HG03280 (cell line): ENCODE measurements at regions not wholly inside any gene's neighbourhood (a gene's known extent, or its start where the extent isn't known, plus 50 kb on each side); places are given as distances from the start of the nearest gene placed in this dataset.

Source experiments
- ATAC-seq: cut with Tn5 transposase; IDR thresholded peaks from one replicate; pipeline ENCODE4 v1.9.1; 2021; ENCODE audit warnings: mild to moderate bottlenecking, moderate library complexity; ENCODE audit not compliant: unreplicated experiment

DNA sequence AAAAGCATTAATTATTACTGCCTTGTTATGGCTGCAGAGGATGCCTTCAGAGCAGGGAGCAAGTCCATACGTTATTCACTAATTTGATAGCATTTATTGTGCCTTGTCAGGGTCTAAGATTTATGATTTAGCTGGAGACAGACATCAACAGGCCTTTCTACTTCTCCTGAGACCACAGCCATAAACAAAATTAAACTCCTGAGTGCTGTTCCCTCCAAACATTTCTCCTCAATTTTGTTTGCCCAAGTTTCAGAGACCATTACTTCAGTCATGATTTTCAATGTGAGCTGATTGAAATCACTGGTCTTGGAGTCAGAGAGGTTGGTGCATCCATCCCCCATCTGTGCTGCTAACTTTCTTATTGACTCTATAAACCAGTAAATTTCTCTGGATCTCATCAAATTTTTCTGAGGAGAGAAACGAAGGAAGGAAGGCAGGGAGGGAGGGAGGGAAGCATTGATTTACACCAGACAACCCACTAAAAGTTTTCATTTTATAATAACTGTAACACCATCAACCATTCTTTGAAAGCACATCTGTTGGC, 423.6 kb upstream of the CDH11 start:
- ATAC-seq: no peak

DNA sequence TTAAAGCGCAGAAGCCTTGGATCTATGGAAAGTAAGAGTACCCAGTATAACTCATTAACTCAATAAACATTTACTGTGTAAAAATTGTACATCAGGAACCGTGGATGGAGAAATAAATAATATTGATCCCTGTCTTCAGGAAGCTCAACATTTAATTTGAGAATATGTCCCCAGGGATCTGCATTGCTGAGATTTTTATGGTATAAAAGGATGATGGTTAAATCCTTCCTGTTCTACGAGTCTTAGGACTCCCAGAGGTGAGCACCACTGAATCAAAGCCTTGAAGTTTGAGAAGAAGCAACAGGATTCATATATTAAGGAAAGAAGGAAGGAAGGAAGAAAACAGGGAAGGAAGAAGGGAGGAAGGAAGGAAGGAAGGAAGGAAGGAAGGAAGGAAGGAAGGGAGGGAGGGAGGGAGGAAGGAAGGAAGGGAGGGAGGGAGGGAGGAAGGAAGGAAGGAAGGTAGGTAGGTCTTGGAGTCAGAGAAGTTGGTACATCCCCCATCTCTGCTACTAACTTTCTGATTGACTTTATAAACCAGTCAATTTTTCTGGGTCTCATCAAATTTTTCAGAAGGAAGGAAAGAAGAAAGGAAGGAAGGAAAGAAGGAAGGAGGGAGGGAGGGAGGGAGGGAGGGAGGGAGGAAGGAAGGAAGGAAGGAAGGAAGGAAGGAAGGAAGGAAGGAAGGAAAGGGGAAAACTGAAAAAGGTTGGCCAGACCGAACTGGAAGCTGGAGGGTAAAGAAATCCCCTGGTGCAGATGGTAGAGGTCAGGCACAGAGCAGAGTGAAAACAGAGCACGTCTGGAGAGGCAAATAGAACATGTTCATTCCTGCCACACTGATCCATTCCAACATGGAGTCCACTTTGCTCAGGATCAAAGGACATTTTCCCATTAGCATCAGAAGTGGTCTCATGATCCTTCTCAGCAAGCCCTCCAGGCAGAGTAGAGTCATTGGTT, 422.2 kb upstream of the CDH11 start:
- no peak for ATAC-seq

DNA sequence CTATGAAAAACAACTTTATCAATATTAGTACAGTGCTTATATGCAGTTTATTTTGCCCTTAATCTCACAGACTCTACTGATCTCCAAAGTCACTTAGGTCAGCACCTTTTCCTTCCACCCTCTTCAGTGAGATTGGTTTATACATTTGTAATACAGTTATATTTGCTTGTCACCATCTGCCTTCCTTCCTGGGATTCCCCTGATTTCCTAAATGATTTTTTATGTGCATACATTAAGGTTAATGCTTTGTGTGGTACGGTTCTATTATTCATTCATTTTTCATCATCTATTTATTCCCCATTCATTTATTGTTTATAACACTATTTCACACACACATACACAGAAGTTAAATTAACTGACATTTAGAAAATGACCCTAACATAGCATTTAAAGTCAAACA, 419.8 kb upstream of the CDH11 start:
- no peak for ATAC-seq

DNA sequence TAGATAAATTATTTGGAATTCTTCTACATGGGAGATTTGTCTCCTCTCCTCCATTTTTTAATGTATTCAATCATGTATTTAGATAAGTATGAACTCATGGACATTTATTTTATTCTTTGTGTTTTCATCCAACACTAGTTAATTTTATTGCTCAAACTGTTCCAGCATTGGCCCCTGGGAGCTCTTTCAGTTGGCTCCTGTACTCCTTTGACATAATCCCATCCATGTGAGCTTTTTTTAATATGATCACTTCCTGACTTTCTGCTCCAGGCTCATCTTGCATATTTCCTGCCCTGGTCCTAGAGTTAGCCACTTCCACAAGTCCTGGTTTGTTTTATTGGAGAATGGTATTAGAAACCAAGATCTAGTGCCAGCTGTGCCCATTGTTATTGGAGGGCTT, 419.0 kb upstream of the CDH11 start:
- no peak for ATAC-seq

DNA sequence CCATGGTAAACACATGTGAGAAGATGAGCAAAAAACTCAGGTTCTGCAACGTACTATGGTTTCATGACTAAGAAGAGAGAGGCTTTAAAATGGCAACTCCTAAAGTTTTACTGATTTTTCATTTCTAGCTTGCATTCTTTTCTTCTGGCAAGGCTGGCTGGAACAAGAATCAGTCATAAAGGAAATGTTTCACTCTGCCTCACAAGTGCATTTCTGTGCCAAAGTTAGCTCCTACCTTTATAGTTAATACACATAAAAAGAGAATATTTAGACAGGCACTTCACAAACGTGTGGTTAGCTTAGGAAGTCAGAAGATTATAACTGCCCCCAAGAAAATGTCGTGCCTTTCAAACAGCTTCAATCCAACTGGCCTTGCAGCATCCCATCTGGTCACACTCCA, 417.1 kb upstream of the CDH11 start:
- no peak for ATAC-seq

DNA sequence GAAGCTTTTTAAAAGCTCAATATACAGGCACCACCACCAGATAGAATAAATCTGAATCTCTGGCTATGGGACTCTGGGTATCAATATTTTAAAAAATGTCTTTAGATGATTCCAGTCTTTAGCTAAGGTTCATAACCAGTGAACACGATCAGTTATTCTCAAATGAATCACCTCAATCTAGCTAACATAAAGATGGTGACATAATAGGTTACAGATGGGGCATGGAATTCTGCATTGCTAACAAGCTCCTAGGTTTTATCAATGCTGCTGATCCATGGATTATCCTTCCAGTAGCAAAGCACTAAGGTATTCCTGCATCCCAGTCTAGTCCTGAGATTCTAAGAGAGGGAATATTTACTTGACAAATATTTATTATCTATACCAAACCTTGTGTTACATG, 415.5 kb upstream of the CDH11 start:
- ATAC-seq: no peak

DNA sequence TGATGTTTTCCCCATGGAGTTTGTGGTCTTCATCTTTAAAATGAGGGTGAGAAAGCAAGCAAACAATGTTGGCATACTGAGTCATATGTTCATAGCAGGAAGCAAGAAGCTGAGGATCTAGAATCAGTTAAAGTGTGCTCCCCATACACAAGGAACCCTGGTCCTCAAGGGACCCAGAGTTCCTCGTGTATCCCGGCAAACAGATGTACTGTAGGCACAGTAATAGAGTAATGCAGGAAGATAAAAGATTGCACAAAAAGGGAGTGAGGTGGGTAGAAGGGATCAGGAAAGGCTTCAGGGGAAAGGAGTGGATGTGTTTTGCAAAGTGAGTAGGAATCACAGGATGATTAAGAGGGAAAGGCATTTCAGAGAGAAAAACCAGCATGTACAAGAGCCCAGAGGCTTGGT, 412.3 kb upstream of the CDH11 start:
- ATAC-seq: no peak

DNA sequence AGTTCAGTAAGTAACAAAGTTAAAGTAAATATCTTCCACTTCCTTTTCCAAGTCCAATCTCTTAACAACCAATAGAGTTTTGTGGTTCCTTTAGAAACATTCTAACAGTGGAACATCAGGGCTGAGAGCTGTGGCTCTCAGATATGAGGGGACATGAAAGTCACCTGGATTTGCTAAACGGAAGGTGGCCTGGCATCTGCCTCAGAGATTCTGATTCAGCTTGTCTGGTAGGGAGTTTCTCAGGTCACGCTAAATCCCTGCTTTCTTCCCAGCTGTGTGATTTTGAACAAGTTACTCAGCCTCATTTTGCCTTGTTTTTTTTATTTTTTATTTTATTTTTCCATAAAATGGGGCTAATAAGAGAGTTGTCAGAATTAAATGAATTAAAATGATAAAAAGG, 411.0 kb upstream of the CDH11 start:
- ATAC-seq: no peak

DNA sequence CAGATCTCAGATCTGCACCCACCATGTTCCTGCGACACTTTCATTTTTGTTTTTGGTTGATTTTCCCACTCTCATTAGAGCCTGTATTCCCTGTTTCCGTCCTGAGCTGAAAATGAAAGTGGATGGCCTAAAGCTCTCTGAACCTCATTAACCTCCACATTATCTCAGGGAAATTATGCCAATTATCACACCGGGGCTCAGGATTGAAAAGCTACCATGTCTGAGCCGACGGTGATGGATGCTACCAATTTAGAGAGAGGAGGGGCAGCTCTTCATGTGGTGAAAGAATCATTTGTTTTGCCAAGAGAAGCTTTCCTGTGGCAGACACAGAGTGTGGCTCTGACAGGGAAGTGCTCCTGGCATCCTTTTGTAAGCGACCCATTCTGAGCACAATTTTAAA, 410.4 kb upstream of the CDH11 start:
- ATAC-seq: no peak

DNA sequence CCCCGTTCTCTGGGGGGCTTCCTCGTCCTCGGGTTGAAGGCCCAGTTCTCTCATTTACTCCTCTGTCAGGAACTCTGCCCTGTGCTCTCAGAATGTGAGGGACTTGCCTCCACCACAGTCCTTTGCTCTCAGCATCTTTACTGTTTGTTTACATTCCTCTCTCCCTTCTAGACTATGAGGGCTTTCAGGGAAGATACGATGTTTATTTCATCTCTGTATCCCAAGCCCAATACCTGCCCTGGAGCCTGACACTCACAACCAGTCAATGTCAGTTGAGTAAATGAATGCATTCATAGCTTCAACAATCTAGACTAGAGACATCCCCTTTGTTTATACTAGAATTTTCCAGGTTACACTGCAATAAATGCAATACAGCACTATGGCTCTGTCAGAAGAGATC, 409.6 kb upstream of the CDH11 start:
- ATAC-seq: no peak

DNA sequence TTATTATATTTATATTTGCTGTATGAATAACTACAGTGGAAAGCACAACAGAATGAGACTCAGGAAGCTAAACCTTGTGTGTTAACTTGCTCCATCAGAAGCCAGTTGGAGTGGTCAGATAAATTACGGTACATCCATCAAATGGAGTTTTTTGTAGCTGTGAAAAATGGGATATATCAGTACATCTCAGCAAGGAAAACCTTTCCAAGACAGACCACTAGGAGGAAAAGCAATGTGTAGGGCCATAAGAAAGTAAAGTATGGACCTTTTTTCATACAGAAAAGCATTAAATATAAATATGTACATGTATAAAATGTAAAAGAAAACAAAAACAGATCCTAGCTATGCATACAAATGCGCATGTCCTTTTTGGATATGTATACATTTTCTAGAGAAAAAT, 403.8 kb upstream of the CDH11 start:
- ATAC-seq: no peak

DNA sequence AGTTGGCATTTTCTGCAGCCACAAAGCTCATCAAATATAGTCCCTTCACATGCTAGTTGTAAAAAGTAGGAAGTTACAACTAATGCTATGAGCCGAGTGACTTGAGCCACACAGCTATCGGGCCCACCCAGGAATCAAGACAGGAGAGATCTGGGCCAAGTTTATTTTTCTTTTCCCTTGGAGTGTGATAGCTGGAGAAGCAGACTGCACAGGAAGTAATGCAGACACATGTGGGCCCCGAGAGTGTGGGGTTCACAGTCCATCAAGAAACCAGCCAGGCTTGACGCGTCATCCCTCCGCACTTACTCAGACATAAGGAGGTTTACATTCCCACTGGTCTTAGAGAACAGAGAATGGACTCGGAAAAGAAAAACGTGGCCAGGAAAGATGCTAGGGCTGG, 403.1 kb upstream of the CDH11 start:
- ATAC-seq: no peak

DNA sequence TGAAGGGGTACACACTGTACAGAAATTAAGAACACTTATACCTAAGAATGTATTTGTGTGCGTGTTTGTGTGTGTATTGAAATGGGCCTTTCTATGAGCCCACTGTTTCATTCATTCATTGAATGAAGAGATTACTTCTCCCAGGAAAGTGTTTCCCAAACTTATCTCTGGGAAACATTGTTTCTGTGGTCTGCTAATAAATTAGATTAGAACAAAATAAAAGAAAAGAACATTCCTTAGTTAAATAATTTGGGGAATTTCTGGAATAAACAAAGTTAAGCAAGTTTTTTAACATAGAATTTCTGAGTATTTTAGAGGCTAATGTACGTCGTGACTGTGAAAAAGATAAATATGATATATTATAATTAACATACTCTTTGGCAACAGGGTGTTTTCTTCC, 402.4 kb upstream of the CDH11 start:
- ATAC-seq: no peak

DNA sequence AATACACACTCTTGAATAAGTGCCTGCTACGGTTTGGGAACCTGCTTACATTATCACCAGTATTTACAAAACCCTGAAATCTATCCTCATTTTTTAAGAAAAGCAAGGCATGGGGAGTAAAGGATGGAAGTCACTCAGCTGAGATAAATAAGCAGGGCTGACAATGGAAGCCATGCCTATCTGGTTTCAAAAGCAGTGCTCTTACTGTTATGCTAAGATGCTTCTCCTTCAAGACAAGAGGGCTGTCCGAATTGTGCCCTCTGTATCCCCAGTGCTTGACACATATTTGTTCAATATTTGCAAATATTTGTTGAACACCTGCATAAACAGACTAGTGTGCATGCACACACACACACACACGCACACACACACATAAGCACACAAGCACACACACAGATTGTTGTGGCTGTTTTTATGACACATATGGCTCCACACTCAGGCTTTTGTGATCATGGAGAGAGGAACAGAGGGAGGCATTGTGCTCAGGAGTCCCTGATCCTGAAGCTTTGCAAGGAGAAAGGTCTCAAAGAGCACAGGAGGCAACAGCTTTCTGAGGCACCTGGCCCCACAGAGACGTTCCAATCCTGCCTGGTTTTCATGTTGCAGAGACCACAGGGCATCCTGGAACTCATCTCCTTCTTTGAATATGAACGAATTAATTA, 401.6 kb upstream of the CDH11 start:
- ATAC-seq: no peak

DNA sequence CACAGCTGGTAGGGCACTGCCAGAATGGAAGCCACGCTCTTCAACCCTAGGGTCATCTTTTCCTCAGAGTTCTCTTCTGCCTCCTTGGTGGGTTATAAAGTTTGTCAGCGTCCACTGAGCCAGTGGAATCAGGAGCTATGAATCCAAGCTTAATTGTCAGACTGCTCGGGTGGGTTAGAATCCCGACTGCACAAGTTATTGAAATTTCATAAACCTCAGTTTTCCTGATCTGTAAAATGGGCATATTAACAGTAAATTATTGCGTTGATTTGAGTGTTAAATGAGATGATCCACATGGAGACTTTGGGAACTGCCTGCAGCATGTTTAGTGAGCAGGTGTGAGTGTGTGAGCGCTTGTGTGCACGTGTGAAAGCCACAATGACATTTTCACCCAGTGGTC, 400.5 kb upstream of the CDH11 start:
- no peak for ATAC-seq

DNA sequence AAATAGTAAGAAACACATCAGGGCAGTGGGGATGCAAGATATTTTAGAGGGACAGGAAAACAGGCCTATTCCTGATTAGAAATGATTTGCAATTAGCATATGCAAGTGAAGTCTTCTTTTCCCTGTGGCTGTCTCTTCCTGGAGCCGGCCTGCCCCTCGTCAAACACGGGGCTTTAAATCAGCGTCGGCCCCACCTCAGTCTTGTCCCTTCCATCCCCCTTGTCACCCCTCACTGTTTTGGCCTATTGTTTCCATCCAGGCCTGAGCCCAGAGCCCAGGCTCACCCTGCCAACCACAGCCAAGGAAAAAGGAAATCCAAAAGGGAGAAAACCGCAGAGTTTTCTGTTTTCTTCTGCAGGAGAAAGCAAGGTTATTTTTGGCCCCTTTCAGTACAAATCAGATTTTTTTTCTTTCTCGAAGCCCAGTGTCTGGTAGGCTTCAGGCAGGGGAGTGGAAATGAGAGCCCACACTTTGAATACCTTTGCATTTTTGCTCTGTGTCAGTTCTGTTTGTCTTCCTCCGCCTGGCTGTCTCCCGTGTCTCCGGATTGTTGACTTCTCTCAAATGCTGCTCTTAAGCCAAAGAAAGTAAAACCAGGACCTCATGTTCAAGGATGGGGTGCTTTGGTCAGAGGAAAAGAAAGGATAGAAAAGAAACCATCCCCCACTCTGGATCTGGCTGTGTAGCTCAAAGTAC, 399.9 kb upstream of the CDH11 start:
- ATAC-seq: no peak

DNA sequence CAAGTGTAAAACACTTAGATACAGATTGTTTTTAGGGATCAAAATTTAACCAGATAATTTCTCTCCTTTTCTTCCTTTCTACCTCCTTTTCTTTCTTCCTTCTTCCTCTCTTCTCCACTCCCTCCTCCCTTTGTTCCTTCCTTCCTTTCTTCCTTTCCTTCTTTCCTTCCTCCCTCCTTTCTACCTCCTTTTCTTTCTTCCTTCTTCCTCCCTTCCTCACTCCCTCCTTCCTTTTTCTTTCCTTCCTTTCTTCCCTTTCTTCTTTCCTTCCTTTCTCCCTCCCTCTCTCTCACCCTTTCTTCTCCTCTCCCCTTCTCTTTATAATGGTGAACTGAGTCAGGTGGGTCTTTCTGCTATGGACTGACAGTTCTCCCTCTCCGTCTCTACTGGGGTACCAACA, 397.5 kb upstream of the CDH11 start:
- no peak for ATAC-seq

DNA sequence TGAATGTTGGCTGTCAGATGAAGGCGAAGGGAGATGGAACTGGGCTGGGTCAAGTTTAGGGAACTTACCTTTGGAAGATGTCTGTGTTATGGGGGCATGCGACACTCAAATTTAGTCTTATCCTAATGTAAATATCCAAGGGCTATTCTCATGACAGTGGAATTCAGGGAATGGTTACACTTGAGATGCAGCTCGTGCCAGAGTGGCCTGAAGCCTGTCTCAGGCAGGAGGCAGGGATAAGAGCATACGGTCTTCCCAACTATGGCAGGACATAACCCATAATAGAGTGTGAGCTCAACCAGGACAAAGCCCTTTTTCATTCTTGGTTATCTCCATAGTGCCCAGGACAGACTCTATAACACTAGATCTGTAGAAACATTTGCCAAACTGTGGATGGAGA, 393.3 kb upstream of the CDH11 start:
- ATAC-seq: no peak

DNA sequence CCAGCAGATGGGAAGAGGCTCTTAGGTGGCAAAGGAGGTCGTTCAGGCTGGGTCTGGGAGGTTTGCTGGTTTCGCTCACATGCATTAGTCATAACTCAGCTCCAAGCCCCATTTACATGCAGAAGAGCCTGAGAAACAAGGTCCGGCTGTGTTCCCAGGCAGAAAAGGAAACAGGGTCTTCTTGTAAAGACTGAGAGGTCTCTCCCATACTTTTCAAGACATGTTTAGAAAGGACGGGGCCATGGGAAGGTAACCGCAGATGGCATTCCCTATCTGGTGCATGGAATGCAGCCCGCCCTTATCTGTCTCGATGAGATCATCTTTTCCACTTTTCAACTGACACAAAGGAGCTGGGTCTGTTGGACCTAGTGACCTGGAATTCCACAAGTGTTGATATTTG, 389.0 kb upstream of the CDH11 start:
- no peak for ATAC-seq

DNA sequence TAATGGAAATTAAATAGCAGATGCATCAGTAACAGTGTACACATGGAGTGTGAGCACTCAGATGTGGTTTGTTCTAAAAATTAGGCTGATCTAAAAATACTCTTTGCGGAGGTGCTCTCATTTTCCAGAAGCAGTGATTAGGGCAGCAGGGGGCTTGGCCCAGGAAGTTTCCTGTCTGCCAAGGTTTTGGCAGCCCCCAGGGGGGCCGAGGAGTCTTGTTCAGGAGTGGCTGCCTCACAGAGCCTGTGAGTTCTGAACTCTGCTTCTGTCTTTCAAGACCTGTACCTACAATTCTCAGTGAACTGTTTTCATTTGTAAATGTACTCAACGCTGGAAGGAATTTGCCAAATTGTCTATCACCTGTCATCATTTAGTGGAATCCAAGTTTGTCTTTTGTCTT, 388.4 kb upstream of the CDH11 start:
- ATAC-seq: no peak

DNA sequence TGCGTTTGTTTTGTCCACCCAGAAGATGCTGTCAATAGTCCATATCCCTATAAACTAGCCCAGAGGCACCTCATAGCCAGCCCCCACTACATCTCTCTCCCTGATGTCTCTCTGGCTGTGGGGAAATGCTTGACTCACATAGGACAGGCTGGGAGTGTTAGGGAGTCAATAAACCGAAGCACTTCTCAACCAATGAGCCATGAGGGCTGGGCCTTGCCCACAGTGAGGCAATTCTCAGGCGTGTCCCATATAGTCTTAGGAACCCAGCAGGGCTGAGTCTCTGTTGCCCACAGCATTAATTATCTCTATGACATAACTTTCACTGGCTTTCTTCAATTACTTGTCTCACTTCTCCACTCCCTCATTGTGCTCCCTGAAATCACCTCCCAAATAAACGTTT, 387.3 kb upstream of the CDH11 start:
- ATAC-seq: no peak

DNA sequence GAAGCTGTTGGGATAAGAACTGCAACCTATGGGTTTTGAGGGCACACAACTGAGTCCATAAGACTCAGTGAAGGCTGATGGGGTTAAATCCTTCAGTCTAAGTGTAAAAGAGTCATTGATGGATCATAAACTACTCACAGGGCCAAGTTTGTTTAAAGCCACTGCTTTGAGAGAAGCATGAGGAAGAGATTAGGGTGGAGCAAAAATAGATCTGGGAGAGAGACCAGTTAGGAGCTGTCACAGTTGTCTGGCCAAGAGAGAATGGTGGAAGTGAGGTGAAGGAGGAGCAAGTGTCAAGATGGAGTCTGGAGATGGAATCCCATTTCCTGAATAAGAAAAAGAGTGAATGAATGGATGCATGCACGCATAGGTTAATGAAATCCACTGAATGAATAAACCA, 379.1 kb upstream of the CDH11 start:
- ATAC-seq: no peak
